NT2/D1 (cell line): ENCODE measurements at regions not wholly inside any gene's neighbourhood (a gene's known extent, or its start where the extent isn't known, plus 50 kb on each side); places are given as distances from the start of the nearest gene placed in this dataset.

Experiments used
- SUZ12 ChIP-seq: IDR thresholded peaks from 2 replicates; pipeline ENCODE4 v1.6.1; 2011; ENCODE audit not compliant: insufficient read length, insufficient read depth; ENCODE audit errors: extremely low read depth
- YY1 ChIP-seq: IDR thresholded peaks from 2 replicates; pipeline ENCODE4 v1.6.1; 2011; ENCODE audit not compliant: insufficient read length, insufficient read depth

DNA sequence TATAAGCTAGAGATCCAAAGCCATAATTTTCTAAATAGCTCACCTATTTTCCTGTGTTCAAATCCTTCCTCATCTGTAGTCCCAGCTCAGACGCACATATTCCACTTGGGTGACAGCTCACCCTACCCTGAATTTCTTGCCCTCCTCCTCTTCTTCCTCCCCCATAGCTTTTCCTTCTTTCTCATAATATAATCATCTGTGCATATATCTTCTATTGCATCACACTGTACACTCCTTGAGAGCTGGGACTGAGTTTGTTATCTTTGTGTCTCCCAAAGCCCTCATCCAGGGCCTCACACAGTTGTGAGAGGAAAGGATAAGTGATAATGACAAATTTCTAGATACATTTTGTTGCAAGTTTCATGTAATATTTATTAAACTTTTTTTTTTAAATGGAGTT, 55.9 kb upstream of the RTN4 start:
- no peak for TF ChIP-seq SUZ12
- TF ChIP-seq YY1: no peak
